Skin epidermis (tissue), 12 donors: ENCODE measurements at regions not wholly inside any gene's neighbourhood (a gene's known extent, or its start where the extent isn't known, plus 50 kb on each side); places are given as distances from the start of the nearest gene placed in this dataset.

Experiments
- H3K27ac ChIP-seq, 21 experiments: fragments of 200-600 bp; sonication (generic) in 11 of 21; one replicate each; pipeline ENCODE4 v1.5.0; 2020; ENCODE audit warnings: mild to moderate bottlenecking in 3 of 21, inconsistent platforms in 2 of 21, moderate library complexity in 2 of 21
- H3K4me3 ChIP-seq, 7 experiments: fragments of 200-600 bp; sonication (generic) in 2 of 7; one replicate each; pipeline ENCODE4 v1.5.0; 2020; ENCODE audit warnings: inconsistent platforms in 2 of 7, mild to moderate bottlenecking in 2 of 7, moderate library complexity in 1 of 7

DNA sequence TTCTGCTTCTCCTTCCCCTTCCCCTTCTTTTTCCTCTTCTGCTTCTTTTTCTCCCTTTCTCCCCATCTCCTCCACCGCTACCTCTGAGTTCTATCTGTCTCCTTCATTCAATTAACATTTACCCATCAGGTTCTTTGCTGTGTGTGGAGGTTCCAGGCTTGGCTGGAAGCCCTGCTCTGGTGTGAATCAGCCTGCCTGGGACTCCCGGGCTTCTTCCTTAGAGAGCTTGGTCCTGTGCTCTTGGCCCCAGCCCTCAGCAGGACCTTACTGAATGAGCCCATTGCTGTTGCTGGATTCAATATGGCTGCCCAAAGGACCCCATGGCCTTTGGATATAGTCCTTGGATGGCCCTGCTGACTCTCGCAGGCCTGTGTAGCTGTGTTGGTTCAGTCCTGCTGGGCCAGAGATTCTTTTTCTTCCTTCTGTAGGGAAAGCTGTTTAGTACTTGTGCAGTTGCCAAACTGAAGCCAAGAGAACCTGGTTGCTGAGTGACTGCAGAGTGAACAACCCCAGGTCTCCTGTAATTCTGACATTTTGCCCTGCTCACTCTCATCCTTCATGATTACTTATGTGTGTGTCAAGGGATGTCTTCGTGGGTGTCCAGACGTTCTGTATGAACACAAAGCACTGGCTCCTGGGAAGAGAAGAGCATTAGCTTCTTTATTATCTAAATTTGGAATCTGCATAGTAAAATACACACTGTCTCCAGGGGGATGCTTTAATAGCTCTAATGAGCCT is 81.0 kb upstream of the ZBED5 start:
- no peak overlapping the region for H3K27ac ChIP-seq
- H3K4me3 ChIP-seq: no peak overlapping the region

DNA sequence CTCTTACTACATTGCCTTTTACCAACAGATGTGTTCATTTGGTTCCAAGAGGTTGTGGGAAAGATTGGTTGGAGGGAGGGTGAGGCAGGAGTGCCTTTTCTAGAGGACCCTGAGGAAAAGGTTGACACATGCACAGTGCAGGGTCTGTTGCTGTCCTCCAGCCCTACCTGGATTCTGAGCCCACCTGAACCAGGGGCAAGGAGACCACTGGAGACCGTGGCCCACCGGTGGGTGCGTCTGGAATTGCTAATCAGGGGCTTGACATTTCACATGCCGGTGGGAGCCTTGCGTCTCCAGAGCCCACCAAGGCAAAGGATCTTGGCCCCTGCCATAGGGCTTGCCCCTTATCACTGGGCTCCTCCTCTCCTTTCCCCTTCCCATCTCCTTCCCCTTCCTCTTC is 80.4 kb upstream of the ZBED5 start:
- Histone ChIP-seq H3K4me3 (no peak overlapping the region), H3K27ac (no peak overlapping the region)

- Histone ChIP-seq H3K4me3 (no peak overlapping the region), H3K27ac (peak overlapping the region in 1 of 21 experiments; percentile 14)
Observed at GRCh38 chr11:10937385-10937771, 79.5 kb upstream of the ZBED5 start.

GRCh38 chr11:10936626-10937384 is 79.0 kb upstream of the ZBED5 start:
- Histone ChIP-seq H3K4me3 (no peak overlapping the region), H3K27ac (peak overlapping the region in 1 of 21 experiments; percentile 14)

DNA sequence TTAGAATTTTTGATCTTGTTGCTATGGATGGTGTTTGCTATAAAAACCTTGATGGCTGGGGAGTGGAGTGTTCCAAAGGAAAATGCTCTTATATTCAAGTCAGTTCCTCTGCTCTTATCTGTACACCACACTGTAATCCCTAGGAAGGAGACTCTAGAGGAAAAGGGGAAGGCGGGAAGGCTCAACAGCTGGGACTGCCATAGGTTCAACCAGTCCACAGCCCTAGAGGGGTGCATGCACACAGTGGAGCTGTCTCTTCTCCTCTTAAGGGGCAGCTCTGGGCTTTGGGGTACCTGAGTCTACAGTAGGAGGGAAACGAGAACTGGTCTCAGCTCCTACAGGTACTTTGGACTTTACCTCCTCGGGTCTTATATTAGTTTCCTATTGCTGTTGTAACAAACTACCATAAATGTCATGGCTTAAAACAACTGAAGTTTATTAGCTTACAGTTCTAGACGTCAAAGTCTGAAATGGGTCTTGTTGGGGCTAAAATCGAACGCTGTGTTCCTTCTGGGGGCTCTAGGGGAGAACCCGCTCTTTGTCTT is 77.2 kb upstream of the ZBED5 start:
- Histone ChIP-seq H3K4me3 (no peak overlapping the region), H3K27ac (peak overlapping the region in 3 of 21 experiments; percentile 9 to 77 (median 53))

DNA sequence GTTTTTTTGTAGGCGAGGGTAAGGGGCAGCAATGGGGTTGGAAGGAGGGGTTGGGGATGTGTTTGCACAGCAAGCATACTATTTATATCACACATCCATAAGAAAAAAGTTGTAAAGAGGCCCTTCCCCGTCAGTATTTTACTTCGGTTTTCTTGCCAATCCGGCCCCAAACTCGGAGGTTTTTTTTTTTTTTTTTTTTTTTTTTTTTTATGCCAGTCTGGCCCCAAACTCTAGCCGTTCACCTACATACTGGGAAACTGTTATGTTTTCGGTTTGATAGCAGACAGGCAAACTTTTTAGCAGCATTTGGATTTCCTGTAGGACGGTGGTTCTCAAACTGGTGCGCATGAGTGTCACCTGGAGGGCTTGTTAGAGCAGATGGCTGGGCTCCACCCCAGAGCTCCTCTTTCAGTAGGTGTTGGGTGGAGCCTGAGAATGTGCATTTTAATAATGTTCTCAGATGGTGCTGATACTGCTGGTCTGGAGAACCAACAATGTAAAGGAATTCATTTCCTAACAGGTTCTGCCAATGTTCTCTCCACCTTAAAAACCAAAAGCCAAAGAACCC is 76.5 kb upstream of the ZBED5 start:
- peak overlapping the region; percentile 14 to 39 (median 25) for H3K4me3 ChIP-seq
- peak overlapping the region in 20 of 21 experiments; percentile 50 to 82 (median 76) for H3K27ac ChIP-seq

GRCh38 chr11:10933455-10934292 is 75.8 kb upstream of the ZBED5 start:
- H3K27ac ChIP-seq: peak overlapping the region in 20 of 21 experiments; percentile 50 to 82 (median 76)
- peak overlapping the region; percentile 14 to 39 (median 25) for H3K4me3 ChIP-seq

GRCh38 chr11:10932976-10933375 is 75.1 kb upstream of the ZBED5 start:
- H3K4me3 ChIP-seq: no peak overlapping the region
- H3K27ac ChIP-seq: peak overlapping the region in 3 of 21 experiments; percentile 0 to 81 (median 76)

DNA sequence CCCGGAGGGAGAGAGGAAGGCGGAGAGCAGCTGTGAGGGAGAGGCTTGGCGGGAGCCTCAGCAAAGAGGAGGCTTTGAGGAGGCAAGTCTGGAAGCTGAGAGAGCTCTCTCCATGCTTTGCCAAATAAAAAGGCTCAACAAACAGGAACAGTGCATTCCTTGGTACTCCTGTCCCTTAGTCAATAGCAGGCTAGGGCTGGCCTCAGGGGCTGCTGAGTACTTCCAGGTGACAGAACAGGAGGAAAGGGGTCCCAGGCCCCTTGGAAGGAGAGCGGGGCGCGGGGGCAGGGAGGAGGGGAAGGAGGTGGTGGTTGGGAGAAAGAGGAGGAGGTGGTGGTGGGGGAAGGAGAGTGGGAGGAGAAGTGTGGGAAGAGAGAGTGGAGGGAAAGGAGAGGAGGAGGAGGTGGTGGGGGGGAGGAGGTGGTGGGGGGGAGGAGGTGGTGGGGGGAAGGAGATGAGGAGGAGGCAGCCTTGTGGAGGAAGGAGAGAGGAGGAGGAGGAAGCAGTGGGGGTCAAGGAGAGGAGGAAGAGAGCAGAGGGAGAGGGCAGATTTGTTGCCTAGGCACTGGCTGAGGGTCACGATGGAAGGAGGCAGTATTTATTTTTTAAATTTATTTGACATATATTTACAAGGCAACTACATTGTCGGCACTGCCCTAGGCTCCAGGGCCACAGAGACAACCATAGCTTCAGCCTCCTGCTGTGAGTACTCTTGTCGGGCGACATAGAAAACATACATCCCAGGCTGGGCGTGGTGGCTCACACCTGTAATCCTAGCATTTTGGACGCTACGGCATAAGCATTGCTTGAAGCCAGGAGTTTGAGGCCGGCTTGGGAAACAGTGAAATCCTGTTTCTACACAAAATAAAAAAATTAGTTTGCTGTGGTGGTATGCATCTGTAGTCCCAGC is 74.2 kb upstream of the ZBED5 start:
- H3K27ac ChIP-seq: peak overlapping the region in 20 of 21 experiments; percentile 75 to 96 (median 91)

DNA sequence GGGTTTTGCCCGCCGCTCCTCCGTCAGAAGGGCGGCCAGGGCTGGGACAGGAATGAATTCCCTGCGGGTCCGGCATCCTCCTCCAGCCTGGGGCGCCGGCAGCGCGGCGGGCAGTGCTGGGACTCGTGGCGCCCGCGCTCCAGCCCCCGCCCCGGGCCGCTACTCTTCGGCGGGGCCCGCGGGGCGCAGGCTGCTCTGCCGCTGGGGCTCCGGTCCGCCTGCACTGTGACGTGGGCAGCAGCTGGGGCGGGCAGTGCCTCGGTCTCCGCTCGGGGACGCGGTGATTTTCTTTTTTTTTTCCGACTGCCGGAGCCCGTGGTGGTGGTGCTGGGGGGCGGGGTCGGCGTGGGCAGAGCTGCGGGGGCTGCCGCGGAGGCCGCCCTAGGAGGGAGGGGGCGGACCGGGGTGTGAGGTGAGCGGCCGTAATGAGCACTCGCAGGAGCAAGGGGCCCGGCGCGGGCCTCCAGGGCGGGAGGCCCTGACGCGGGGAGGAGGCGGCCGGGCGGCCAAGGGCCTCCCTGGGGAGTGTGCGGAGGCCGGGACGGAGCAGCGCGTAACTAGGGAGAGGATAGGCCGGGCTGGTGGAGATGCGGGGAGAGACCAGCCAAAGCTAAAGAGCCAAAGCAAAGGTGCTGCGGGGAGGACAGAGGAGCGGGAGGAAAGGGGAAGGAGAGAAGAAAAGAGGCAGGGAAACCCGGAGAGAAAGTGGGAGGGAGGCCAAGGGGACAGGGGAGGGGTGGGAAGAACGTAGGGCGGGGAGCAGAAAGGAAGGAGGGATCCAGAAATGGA is 73.3 kb upstream of the ZBED5 start:
- H3K4me3 ChIP-seq: peak overlapping the region; percentile 37 to 71 (median 65)
- H3K27ac ChIP-seq: peak overlapping the region; percentile 75 to 96 (median 91)

More for the DNA sequence above, 74.2 kb upstream of the ZBED5 start:
- H3K4me3 ChIP-seq: peak overlapping the region; percentile 37 to 71 (median 65)

GRCh38 chr11:10930224-10930971 is 72.5 kb upstream of the ZBED5 start:
- Histone ChIP-seq H3K27ac (peak overlapping the region; percentile 75 to 96 (median 91)), H3K4me3 (peak overlapping the region; percentile 37 to 71 (median 65))

DNA sequence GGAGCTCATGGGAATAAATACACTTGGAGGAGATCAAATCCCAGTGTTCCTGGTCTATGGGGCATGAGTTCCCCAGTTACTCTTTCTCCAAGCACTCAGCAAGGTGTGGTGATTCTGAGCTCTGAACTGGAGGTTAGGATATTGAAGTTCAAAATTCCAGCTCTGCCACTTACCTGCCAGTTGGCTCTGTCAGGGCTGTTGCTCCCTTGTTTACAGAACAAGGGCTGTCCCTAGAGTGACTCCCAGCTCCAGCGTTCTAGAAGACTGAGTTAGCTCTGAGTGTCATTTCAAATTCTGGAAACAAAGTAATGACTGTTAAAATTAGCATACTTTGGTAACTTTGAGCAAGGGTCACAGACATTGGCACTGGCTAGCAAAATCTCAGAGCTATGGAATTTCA is 69.7 kb upstream of the ZBED5 start:
- peak overlapping the region in 3 of 21 experiments; percentile 0 to 24 (median 12) for H3K27ac ChIP-seq

DNA sequence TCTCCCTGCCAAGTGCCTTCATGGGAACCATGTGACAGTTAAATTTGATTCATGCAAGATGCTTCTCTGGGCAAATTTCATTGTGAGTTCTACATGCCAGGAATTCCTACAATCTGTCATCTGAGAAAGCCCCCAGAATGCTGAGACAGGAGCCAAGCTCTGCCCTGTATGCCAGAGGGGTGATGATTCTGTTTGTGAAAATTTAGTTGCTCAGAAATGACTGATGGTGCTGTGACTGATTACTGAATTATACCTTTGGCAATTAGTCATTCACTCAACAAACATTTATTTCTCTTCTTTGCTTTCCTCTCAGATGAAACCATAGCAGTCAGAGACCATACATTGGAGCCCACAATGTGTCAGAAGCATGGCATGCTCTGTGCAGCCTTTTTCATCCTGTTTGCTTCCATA is 69.0 kb upstream of the ZBED5 start:
- Histone ChIP-seq H3K27ac (peak overlapping the region in 2 of 21 experiments; percentile 0 to 24), H3K4me3 (no peak overlapping the region)

More for the DNA sequence above, 69.7 kb upstream of the ZBED5 start:
- H3K4me3 ChIP-seq: no peak overlapping the region

DNA sequence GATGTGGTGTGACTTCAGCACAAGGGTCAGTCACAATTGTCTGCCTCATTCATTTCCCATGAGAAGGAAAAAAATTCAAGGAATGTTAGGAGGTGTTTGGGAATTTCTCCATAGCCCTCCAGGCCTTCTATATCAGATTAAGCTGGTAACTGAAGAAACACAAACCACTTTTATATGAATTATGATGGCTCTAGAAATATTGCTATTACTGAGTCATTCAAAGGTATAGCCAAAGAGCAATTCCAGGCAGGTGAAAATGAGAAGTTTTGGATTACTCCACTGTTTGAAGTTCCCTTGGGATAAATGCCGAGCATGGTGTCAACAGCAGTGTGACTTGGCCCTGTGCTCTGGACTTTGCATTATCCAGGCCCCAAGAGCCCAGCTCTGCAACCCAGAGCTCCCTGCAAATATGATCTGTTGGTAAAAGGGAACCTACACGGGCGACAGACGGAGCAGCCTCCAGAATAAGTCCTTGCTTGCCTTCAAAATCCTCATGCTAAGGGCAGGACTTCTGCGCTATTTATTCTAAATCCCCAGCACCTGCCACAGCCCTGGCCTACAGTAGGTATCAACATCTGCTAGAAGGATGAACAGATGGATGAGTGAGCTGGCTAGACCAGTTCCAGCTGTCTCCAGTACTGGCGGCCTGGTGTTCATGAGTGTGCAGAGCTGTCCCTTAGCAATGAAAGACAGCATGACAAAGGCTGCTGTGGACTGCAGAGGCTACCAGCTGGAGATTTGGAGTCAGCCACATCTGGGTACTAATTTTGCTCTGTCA is 67.5 kb upstream of the ZBED5 start:
- H3K27ac ChIP-seq: no peak overlapping the region

GRCh38 chr11:10923882-10924281 is 66.0 kb upstream of the ZBED5 start:
- Histone ChIP-seq H3K27ac (no peak overlapping the region), H3K4me3 (no peak overlapping the region)

More for the DNA sequence above, 67.5 kb upstream of the ZBED5 start:
- H3K4me3 ChIP-seq: no peak overlapping the region

DNA sequence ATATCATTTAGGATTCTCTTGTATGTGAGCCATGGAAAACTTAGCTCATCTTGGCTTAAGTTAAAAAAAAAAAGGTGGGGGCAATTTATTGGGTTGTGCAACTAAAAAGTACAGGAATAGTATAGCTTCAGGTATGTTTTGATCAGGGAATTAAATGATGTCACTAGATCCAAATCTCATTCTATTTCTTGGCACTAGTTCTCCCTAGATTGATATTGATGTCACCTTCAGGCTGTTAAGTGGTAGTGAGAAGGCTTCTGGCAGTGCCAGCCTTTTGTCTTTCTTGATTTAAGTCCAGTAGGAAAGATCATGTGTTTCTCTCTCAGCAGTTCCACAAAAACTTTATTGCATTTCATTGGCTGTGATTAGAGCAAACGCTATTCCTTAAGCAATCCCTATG is 65.0 kb upstream of the ZBED5 start:
- no peak overlapping the region for H3K4me3 ChIP-seq
- H3K27ac ChIP-seq: no peak overlapping the region
